Endodermal cell (in vitro differentiated cells): ENCODE measurements at regions not wholly inside any gene's neighbourhood (a gene's known extent, or its start where the extent isn't known, plus 50 kb on each side); places are given as distances from the start of the nearest gene placed in this dataset.

Experiments used
- DNase-seq: peaks from one replicate; pipeline ENCODE4 v3.0.0-alpha.2; 2017
- H3K27ac ChIP-seq: 2 replicates; pipeline ENCODE4 v1.5.1; 2013; ENCODE audit warnings: mild to moderate bottlenecking, low read depth, low read length, moderate library complexity
- H3K27me3 ChIP-seq: 2 replicates; pipeline ENCODE4 v1.6.1; 2013; ENCODE audit warnings: mild to moderate bottlenecking, low read length, moderate library complexity; ENCODE audit not compliant: insufficient read depth, control insufficient read depth, poor library complexity, severe bottlenecking
- H3K36me3 ChIP-seq: 2 replicates; pipeline ENCODE4 v1.7.0; 2013; ENCODE audit warnings: mild to moderate bottlenecking, low read length, moderate library complexity; ENCODE audit not compliant: control insufficient read depth, insufficient read depth
- H3K4me1 ChIP-seq: one replicate; pipeline ENCODE4 v1.7.0; 2013; ENCODE audit warnings: low read length; ENCODE audit not compliant: control insufficient read depth, insufficient read depth
- H3K4me3 ChIP-seq: 2 replicates; pipeline ENCODE4 v1.5.1; 2013; ENCODE audit warnings: mild to moderate bottlenecking, low read length, moderate library complexity
- H3K9ac ChIP-seq: 2 replicates; pipeline ENCODE4 v1.6.1; 2013; ENCODE audit warnings: mild to moderate bottlenecking, low read length, moderate library complexity; ENCODE audit not compliant: poor library complexity, severe bottlenecking; ENCODE audit errors: extremely low read depth
- H3K9me3 ChIP-seq: 2 replicates; pipeline ENCODE4 v1.6.1; 2013; ENCODE audit warnings: mild to moderate bottlenecking, low read length, moderate library complexity; ENCODE audit not compliant: control insufficient read depth
- H3K27ac Mint-ChIP-seq: 2 replicates; pipeline ENCODE4 v1.8.0; 2020; ENCODE audit warnings: mixed read lengths
- H3K27me3 Mint-ChIP-seq: 2 replicates; pipeline ENCODE4 v1.8.0; 2021; ENCODE audit warnings: mild to moderate bottlenecking, mixed read lengths; ENCODE audit not compliant: insufficient read depth
- H3K36me3 Mint-ChIP-seq: 2 replicates; pipeline ENCODE4 v1.8.0; 2020; ENCODE audit warnings: low read depth, mixed read lengths
- H3K4me1 Mint-ChIP-seq: 2 replicates; pipeline ENCODE4 v1.8.0; 2020; ENCODE audit warnings: mixed read lengths
- H3K4me3 Mint-ChIP-seq: 2 replicates; pipeline ENCODE4 v1.8.0; 2020; ENCODE audit warnings: mild to moderate bottlenecking, moderate library complexity, mixed read lengths
- H3K9me3 Mint-ChIP-seq: 2 replicates; pipeline ENCODE4 v1.8.0; 2020; ENCODE audit warnings: mild to moderate bottlenecking, mixed read lengths
- CTCF ChIP-seq: fragments of 200-600 bp; sonication (generic); conservative IDR thresholded peaks from 2 replicates; pipeline ENCODE4 v1.5.0; 2021; ENCODE audit warnings: antibody characterized with exemption, mild to moderate bottlenecking
- WGBS, 2 experiments: methylation state at CpG; one replicate each; pipeline versions ENCODE4 v1.1.5 to v1.1.7; 2013; ENCODE audit warnings: missing lambda C conversion rate in 2 of 2, mixed read lengths in 1 of 2; ENCODE audit not compliant: insufficient coverage in 1 of 2, insufficient read length in 1 of 2; 5-methylcytosine and 5-hydroxymethylcytosine counted together

- Histone ChIP-seq H3K9ac (no peak overlapping the region), H3K27me3 (peaks cover 29% of the 10 kb centered on the region), H3K9me3 (peaks cover 6% of the 10 kb centered on the region), H3K4me1 (no peaks in the 10 kb centered on the region), H3K27ac (no peak overlapping the region), H3K36me3 (no peaks in the 10 kb centered on the region), H3K4me3 (no peak overlapping the region)
- H3K27ac Mint-ChIP-seq: no peak overlapping the region
- peaks cover 3% of the 10 kb centered on the region for H3K9me3 Mint-ChIP-seq
- DNase-seq: no peak
- peaks cover 4% of the 10 kb centered on the region for H3K36me3 Mint-ChIP-seq
- H3K27me3 Mint-ChIP-seq: peaks cover 19% of the 10 kb centered on the region
- no peak for TF ChIP-seq CTCF
- WGBS, 2 experiments: 92 to 96% methylated on average over 6 of the region's 6 CpGs
- no peak overlapping the region for H3K4me3 Mint-ChIP-seq
- H3K4me1 Mint-ChIP-seq: peaks cover 9% of the 10 kb centered on the region
Measured at GRCh38 chr12:4829793-4830162, 79.9 kb upstream of the KCNA1 start.

DNA sequence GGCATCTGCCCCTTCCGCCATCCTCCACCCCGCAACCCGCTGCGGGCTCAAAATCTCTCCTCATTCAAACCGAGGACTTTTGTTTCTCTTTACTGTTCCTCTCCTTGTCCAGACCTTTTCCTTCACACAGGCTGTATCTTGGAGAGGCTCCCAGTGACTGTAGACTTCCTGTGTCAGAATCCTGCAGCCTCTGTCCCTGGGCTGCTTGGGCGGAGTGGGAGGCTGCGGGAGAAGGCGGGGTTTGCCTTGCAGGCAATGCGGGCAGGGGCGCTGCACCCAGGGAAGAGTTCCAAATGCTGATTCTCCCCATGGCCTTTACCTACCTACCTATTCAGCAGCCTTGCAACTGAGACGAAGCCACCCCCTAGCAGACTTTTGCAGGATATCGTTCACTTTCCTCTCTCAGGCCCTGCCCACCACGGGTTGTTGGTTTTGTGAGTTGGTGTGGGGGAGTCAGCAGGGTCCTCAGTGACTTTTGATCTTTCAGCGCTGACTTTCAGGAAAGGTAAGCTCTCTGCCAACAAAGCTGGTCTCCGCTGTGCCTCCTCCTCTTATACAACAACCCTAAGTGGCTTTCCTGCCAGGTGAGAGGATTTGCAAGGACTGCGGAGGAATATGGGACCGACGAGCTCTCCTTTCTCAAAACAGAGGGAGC is 79.0 kb upstream of the KCNA1 start:
- Mint-ChIP-seq H3K9me3 (peaks cover 3% of the 10 kb centered on the region), H3K27me3 (peaks cover 19% of the 10 kb centered on the region), H3K27ac (no peak overlapping the region), H3K4me1 (peaks cover 9% of the 10 kb centered on the region), H3K36me3 (peaks cover 4% of the 10 kb centered on the region), H3K4me3 (no peak overlapping the region)
- H3K36me3 ChIP-seq: no peaks in the 10 kb centered on the region
- no peaks in the 10 kb centered on the region for H3K4me1 ChIP-seq
- H3K27me3 ChIP-seq: peaks cover 22% of the 10 kb centered on the region
- TF ChIP-seq CTCF: no peak
- H3K9me3 ChIP-seq: peaks cover 6% of the 10 kb centered on the region
- H3K4me3 ChIP-seq: no peak overlapping the region
- H3K27ac ChIP-seq: no peak overlapping the region
- H3K9ac ChIP-seq: no peak overlapping the region
- DNase-seq: peak; percentile 78
- WGBS, 2 experiments: 84 to 88% methylated on average over 13 to 18 of the region's 18 CpGs

- Histone ChIP-seq H3K4me3 (no peak overlapping the region), H3K27ac (no peak overlapping the region), H3K27me3 (no peaks in the 10 kb centered on the region), H3K4me1 (no peaks in the 10 kb centered on the region), H3K36me3 (no peaks in the 10 kb centered on the region), H3K9me3 (peaks cover 6% of the 10 kb centered on the region), H3K9ac (no peak overlapping the region)
- no peak overlapping the region for H3K4me3 Mint-ChIP-seq
- peaks cover 3% of the 10 kb centered on the region for H3K27me3 Mint-ChIP-seq
- H3K9me3 Mint-ChIP-seq: peaks cover 3% of the 10 kb centered on the region
- no peak for DNase-seq
- no peak for TF ChIP-seq CTCF
- H3K36me3 Mint-ChIP-seq: peaks cover 4% of the 10 kb centered on the region
- H3K27ac Mint-ChIP-seq: no peak overlapping the region
- WGBS, 2 experiments: 93 to 95% methylated on average over 2 to 3 of the region's 3 CpGs
- H3K4me1 Mint-ChIP-seq: peaks cover 9% of the 10 kb centered on the region
Measured at GRCh38 chr12:4833053-4833452, 76.7 kb upstream of the KCNA1 start.
